Stimulated activated CD8-positive, alpha-beta memory T cell treated with anti-CD3 and anti-CD28 coated beads, Interleukin-2, amount 100 ng/mL, for 1 hour (primary cell): ENCODE measurements at regions not wholly inside any gene's neighbourhood (a gene's known extent, or its start where the extent isn't known, plus 50 kb on each side); places are given as distances from the start of the nearest gene placed in this dataset.

Source experiments
- DNase-seq, 2 donors: peaks; one replicate each; pipeline ENCODE4 v3.0.0-alpha.2; 2020; ENCODE audit warnings: low read depth in 2 of 2

DNA sequence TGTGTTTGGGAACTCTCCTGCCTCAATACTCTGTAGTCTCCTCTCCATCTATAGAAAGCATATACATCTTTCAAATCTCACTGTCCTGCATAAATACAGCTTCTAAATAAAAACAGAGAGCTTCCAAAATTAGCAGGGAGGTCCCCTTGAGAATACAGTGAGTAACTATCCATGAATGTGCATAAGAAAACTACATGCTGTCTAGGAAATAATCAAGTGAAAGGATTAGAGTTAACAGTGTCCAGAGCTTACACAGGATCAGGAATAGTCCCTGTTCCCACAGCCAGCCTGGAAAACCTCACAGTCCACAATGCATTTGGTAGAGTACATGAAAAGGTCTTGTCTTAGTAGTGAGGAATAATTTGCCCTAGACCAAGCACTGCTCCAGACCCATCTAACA lies 123.0 kb upstream of the POU3F2 start:
- DNase-seq = no peak

DNA sequence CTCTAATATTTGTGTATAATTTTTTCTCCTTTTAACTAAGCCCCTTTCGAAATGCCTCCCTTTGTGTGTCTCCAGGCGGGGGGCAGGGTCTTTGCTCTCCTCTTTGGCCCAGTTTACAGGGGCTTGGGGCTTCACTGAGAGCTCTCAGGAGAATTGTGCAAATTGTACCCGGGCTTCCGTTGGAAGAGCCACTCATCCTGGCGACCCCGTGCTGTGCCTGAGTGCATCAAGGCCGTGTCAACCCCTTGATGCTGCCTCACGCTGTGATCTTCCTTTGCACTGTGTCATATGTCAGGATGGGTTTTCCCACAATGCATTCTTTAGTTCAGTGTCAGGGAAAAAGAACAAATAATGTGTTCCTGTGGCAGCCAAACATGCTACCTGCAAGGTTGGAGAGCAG lies 118.0 kb upstream of the POU3F2 start:
- DNase-seq = no peak

DNA sequence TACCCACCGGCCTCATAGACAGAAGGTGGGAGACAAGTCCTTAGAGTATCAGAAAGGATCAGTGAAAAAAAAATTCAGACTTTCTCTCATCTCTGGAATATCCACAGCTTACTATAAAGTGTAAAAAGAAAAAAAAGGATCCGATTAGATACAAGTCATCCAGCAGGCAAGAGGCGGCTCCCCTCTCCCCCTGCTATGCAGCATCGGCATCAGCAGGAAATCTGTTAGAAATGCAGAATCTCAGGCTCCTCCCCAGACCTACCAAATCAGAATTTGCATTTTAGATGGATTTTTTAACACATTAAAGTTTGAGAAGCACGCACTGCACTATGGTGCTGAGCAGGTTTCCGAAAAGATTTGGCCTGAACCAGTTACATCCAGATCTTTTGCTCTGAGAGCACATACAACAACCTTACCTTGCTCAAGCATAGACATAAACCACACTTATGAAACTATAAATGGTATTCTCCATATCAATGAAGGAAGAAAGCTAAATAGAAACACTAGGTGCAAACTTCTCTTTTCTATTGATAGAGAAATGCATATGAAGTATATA lies 117.0 kb upstream of the POU3F2 start:
- DNase-seq = no peak

DNA sequence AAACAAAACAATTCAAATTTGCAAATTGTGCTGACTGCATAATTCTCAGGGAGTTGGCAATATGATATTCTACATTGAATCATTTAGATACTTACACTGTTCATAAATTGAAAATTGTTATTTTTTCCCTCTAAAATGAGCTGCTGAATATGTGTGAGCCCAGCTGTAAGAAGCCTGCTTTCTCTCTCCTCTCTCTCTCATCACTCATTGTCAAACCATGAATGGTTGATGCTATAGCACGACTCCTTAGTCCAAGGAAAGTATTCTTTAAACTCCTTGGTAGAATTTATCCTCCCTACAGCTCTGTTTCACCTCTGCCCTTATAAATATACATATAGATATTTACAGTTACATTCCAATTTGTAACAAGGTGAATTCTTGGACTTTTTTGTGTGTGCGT lies 116.4 kb upstream of the POU3F2 start:
- no peak for DNase-seq

- DNase-seq = no peak
Measured at GRCh38 chr6:98724537-98724936, 109.8 kb upstream of the POU3F2 start.

DNA sequence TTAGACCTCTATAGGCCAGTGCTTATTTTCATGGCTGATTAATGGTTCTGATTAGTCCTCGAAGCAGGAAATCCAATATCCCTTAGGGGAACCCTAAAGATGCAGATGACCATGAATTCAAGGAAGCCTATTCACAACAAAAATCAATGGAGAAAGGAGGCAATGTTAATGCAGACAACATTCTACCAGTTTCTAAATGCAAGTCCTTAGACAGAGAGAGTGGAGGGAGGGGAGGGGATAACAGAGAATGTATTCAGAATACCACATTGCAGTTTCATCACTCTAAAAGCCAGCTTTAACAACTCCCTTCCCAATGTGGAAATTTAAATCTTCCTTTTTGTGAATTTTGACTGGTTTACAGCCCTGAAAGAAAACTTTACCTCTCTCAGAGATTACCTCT lies 87.1 kb upstream of the POU3F2 start:
- no peak for DNase-seq

DNA sequence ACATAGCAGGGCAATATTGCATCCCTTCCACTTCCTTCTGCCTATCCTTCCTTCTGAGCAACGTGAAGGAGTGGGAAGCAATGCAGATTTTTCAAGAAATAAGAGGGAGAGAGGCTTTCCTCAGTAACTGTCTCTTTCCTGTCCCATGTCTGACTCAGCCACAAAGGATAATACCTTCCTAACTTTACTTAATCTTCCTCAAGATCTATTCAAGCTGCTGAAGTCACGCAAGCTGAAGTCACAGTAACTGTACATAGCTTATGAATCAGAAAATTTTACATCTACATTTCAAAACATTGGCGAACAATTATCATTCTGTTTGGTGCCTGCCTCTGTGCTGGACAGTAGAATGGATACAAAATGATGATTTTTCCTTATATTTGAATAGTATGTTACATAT lies 86.4 kb upstream of the POU3F2 start:
- DNase-seq = no peak

GRCh38 chr6:98759459-98759858 lies 74.9 kb upstream of the POU3F2 start:
- no peak for DNase-seq

DNA sequence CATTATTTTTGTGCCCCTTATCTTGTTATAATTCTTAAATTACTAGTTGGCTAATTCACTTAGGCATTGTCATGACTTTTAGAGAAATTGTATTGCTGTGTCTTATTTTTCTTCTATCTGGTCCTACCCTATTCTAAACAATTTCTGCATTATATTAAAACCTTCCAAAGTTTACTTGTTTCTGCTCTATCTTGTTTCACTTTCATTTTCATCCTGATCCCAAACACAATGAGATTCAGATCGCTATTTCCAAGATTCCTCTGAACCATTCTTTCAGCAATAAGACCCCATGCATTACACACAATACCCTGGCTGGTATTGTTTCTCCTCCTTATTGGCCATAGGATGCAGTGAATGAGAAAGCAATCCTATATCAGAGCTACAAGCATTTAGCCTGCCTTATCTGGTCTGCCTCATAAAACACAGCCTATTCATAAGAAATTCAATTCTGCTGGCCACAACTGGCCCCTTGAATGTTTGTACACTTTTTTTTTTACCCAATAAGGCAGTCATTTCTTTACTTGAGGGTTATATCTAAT lies 69.9 kb upstream of the POU3F2 start:
- no peak for DNase-seq

- DNase-seq = no peak
Measured at GRCh38 chr6:98769546-98769945, 64.8 kb upstream of the POU3F2 start.

- DNase-seq = no peak
Measured at GRCh38 chr6:98775205-98775604, 59.2 kb upstream of the POU3F2 start.

- no peak for DNase-seq
Measured at GRCh38 chr6:98777762-98778161, 56.6 kb upstream of the POU3F2 start.

- DNase-seq = no peak
Measured at GRCh38 chr6:98779618-98780017, 54.8 kb upstream of the POU3F2 start.

GRCh38 chr6:98782772-98783171 lies 51.6 kb upstream of the POU3F2 start:
- DNase-seq = no peak

DNA sequence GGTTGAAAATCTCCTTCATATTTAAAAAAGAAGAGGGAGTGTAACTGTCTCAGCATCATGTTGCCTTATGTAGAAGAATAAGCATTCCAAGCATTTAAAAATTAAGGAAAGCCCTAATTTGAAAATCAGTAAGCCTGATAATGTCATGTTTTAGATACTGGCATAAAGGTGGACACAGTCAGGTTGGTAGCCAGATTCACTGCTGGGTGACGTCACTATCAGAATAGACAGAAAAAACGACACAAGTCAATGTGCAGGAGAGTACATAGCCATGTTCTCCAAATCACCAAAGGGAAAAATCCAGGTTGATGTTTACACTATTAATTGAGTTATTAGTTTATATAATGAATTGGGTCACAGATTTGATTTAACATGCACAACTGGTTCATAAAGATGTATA lies 50.8 kb upstream of the POU3F2 start:
- no peak for DNase-seq
